ENCODE measurements at regions not wholly inside any gene's neighbourhood (a gene's known extent, or its start where the extent isn't known, plus 50 kb on each side); places are given as distances from the start of the nearest gene placed in this dataset.
"Not testable (repeated sequence)": the region's sequence is repeated elsewhere in the genome, so short reads cannot be mapped to it uniquely, and the experiment has no call there.

GRCh38 chr4:184961660-184962059, 56.6 kb upstream of the HELT start:
- no peak for DNase-seq

GRCh38 chr4:184962125-184962638, 56.1 kb upstream of the HELT start:
- DNase-seq (no peak), ATAC-seq (ENCODE audit: insufficient read depth, low FRiP score) (no peak)
- Histone ChIP-seq H3K36me3 (ENCODE audit: control insufficient read depth in 4 of 4, insufficient read depth in 4 of 4, low read length in 4 of 4) (no peaks in the 10 kb centered on the region), H3K27me3 (ENCODE audit: control insufficient read depth in 3 of 3, insufficient read depth in 3 of 3, low read length in 2 of 3) (no peaks in the 10 kb centered on the region), H3K9ac (ENCODE audit: insufficient read depth in 1 of 2, low read length in 2 of 2) (no peak overlapping the region), H3K4me1 (ENCODE audit: control insufficient read depth in 5 of 5, insufficient read depth in 5 of 5, low read length in 5 of 5) (peaks cover 0 to 1% (median 0%) of the 10 kb centered on the region in 5 donors), H3K9me3 (ENCODE audit: control insufficient read depth in 4 of 4, insufficient read depth in 3 of 4, low read length in 3 of 4) (no peaks in the 10 kb centered on the region), H3K4me3 (no peak overlapping the region), H3K27ac (ENCODE audit: low read depth in 1 of 2, low read length in 1 of 2) (no peak overlapping the region)
- TF ChIP-seq CTCF (IDR thresholded peaks at IDR 0.05; ENCODE audit: control extremely low read depth, extremely low read depth) = no peak
- 93 to 97% methylated on average over 8 to 11 of the region's 11 CpGs for WGBS, 2 donors

More at GRCh38 chr4:184961660-184962059, 56.6 kb upstream of the HELT start:
- no peak for ATAC-seq (ENCODE audit: insufficient read depth, low FRiP score)
- H3K9me3 ChIP-seq (ENCODE audit: control insufficient read depth in 4 of 4, insufficient read depth in 3 of 4, low read length in 3 of 4) = no peaks in the 10 kb centered on the region
- WGBS, 2 donors = 79 to 88% methylated on average over 8 of the region's 8 CpGs
- no peak for TF ChIP-seq CTCF (IDR thresholded peaks at IDR 0.05; ENCODE audit: control extremely low read depth, extremely low read depth)
- no peak overlapping the region for H3K9ac ChIP-seq (ENCODE audit: insufficient read depth in 1 of 2, low read length in 2 of 2)
- no peak overlapping the region for H3K4me3 ChIP-seq
- H3K4me1 ChIP-seq (ENCODE audit: control insufficient read depth in 5 of 5, insufficient read depth in 5 of 5, low read length in 5 of 5) = peaks cover 0 to 1% (median 0%) of the 10 kb centered on the region in 5 donors
- no peak overlapping the region for H3K27ac ChIP-seq (ENCODE audit: low read depth in 1 of 2, low read length in 1 of 2)
- H3K27me3 ChIP-seq (ENCODE audit: control insufficient read depth in 3 of 3, insufficient read depth in 3 of 3, low read length in 2 of 3) = no peaks in the 10 kb centered on the region
- no peaks in the 10 kb centered on the region for H3K36me3 ChIP-seq (ENCODE audit: control insufficient read depth in 4 of 4, insufficient read depth in 4 of 4, low read length in 4 of 4)

GRCh38 chr4:184965230-184966050, 52.9 kb upstream of the HELT start:
- H3K9me3 ChIP-seq (ENCODE audit: control insufficient read depth in 4 of 4, insufficient read depth in 3 of 4, low read length in 3 of 4); H3K27ac ChIP-seq (ENCODE audit: low read depth in 1 of 2, low read length in 1 of 2); H3K36me3 ChIP-seq (ENCODE audit: control insufficient read depth in 4 of 4, insufficient read depth in 4 of 4, low read length in 4 of 4); H3K4me3 ChIP-seq; DNase-seq; H3K9ac ChIP-seq (ENCODE audit: insufficient read depth in 1 of 2, low read length in 2 of 2); ATAC-seq (ENCODE audit: insufficient read depth, low FRiP score); H3K27me3 ChIP-seq (ENCODE audit: control insufficient read depth in 3 of 3, insufficient read depth in 3 of 3, low read length in 2 of 3); H3K4me1 ChIP-seq (ENCODE audit: control insufficient read depth in 5 of 5, insufficient read depth in 5 of 5, low read length in 5 of 5): not testable (repeated sequence)
- 87 to 96% methylated on average over 32 to 42 of the region's 50 CpGs for WGBS, 2 donors

- not testable (repeated sequence) for H3K4me3 ChIP-seq; H3K4me1 ChIP-seq (ENCODE audit: control insufficient read depth in 5 of 5, insufficient read depth in 5 of 5, low read length in 5 of 5); DNase-seq; ATAC-seq (ENCODE audit: insufficient read depth, low FRiP score); H3K27me3 ChIP-seq (ENCODE audit: control insufficient read depth in 3 of 3, insufficient read depth in 3 of 3, low read length in 2 of 3); H3K27ac ChIP-seq (ENCODE audit: low read depth in 1 of 2, low read length in 1 of 2); H3K36me3 ChIP-seq (ENCODE audit: control insufficient read depth in 4 of 4, insufficient read depth in 4 of 4, low read length in 4 of 4); H3K9ac ChIP-seq (ENCODE audit: insufficient read depth in 1 of 2, low read length in 2 of 2); H3K9me3 ChIP-seq (ENCODE audit: control insufficient read depth in 4 of 4, insufficient read depth in 3 of 4, low read length in 3 of 4)
- WGBS, 2 donors = 92 to 97% methylated on average over 25 to 34 of the region's 42 CpGs
Measured at GRCh38 chr4:184966051-184966691, 52.1 kb upstream of the HELT start.

- H3K27ac ChIP-seq (ENCODE audit: low read depth in 1 of 2, low read length in 1 of 2); H3K9me3 ChIP-seq (ENCODE audit: control insufficient read depth in 4 of 4, insufficient read depth in 3 of 4, low read length in 3 of 4); H3K4me1 ChIP-seq (ENCODE audit: control insufficient read depth in 5 of 5, insufficient read depth in 5 of 5, low read length in 5 of 5); DNase-seq; H3K4me3 ChIP-seq; H3K9ac ChIP-seq (ENCODE audit: insufficient read depth in 1 of 2, low read length in 2 of 2); ATAC-seq (ENCODE audit: insufficient read depth, low FRiP score); H3K36me3 ChIP-seq (ENCODE audit: control insufficient read depth in 4 of 4, insufficient read depth in 4 of 4, low read length in 4 of 4); H3K27me3 ChIP-seq (ENCODE audit: control insufficient read depth in 3 of 3, insufficient read depth in 3 of 3, low read length in 2 of 3): not testable (repeated sequence)
- 91 to 93% methylated on average over 10 to 15 of the region's 15 CpGs for WGBS, 2 donors
Measured at GRCh38 chr4:184967699-184968098, 50.6 kb upstream of the HELT start.
